IMR-90 (cell line): ENCODE measurements at regions not wholly inside any gene's neighbourhood (a gene's known extent, or its start where the extent isn't known, plus 50 kb on each side); places are given as distances from the start of the nearest gene placed in this dataset.

ENCODE experiments used
- ATAC-seq: fragments of 200-7000 bp; cut with Tn5 transposase; 2 replicates; pipeline ENCODE4 v1.9.1; 2020; ENCODE audit warnings: low read depth, mild to moderate bottlenecking, moderate library complexity
- BruUV-seq: library from RNA; stranded (reverse); fragments of 400-500 nt; replicated peaks from 2 replicates; lab custom pipeline; 2021; lab: Mats Ljungman, UMichigan
- CTCF ChIA-PET: fragments of 300-600 bp; formaldehyde crosslinking; extraction: SDS; loops from one replicate; lab custom pipeline; 2021; ENCODE audit warnings: antibody characterized with exemption; lab: Yijun Ruan, JAX
- POLR2A ChIA-PET: fragments of 300-600 bp; sonication (Branson Sonifier 250); formaldehyde crosslinking; loops from one replicate; lab custom pipeline; 2022; ENCODE audit warnings: antibody characterized with exemption; ENCODE audit not compliant: unreplicated experiment; lab: Charles Lee
- DNase-seq: peaks from one replicate; pipeline ENCODE4 v3.0.0; 2013
- H2AFZ ChIP-seq: replicated peaks from 2 replicates; pipeline ENCODE3; 2013; ENCODE audit warnings: low read length, mild to moderate bottlenecking; ENCODE audit not compliant: poor library complexity
- H2AK5ac ChIP-seq: 2 replicates; pipeline ENCODE4 v1.6.1; 2013; ENCODE audit warnings: low read depth, low read length, inconsistent platforms
- H2AK9ac ChIP-seq: replicated peaks from 2 replicates; pipeline ENCODE3; 2013; ENCODE audit warnings: mild to moderate bottlenecking, low read depth, low read length, moderate library complexity; ENCODE audit not compliant: poor library complexity
- H2BK120ac ChIP-seq: 2 replicates; pipeline ENCODE4 v1.6.1; 2013; ENCODE audit warnings: low read depth, low read length, inconsistent platforms
- H2BK15ac ChIP-seq: 3 replicates; pipeline ENCODE4 v1.6.1; 2013; ENCODE audit warnings: low read depth, low read length, inconsistent platforms
- H2BK20ac ChIP-seq: 2 replicates; pipeline ENCODE4 v1.6.1; 2013; ENCODE audit warnings: low read depth, mild to moderate bottlenecking, inconsistent platforms, low read length, moderate library complexity
- H2BK5ac ChIP-seq: 2 replicates; pipeline ENCODE4 v1.6.1; 2013; ENCODE audit warnings: mild to moderate bottlenecking, low read depth, low read length, inconsistent platforms; ENCODE audit not compliant: poor library complexity, severe bottlenecking
- H3K14ac ChIP-seq: replicated peaks from 2 replicates; pipeline ENCODE4 v1.6.1; 2013; ENCODE audit warnings: low read depth, low read length, inconsistent platforms
- H3K18ac ChIP-seq: 2 replicates; pipeline ENCODE4 v1.6.1; 2013; ENCODE audit warnings: low read depth, low read length, control low read depth
- H3K23ac ChIP-seq: 2 replicates; pipeline ENCODE4 v1.6.1; 2013; ENCODE audit warnings: low read depth, low read length, inconsistent platforms
- H3K27ac ChIP-seq: 2 replicates; pipeline ENCODE4 v1.5.1; 2013; ENCODE audit warnings: mild to moderate bottlenecking, control low read depth, low read length; ENCODE audit not compliant: insufficient read depth
- H3K27me3 ChIP-seq: 2 replicates; pipeline ENCODE4 v1.6.1; 2013; ENCODE audit warnings: low read length; ENCODE audit not compliant: control insufficient read depth, insufficient read depth
- H3K36me3 ChIP-seq: 2 replicates; pipeline ENCODE4 v1.6.1; 2013; ENCODE audit warnings: low read length, mixed read lengths; ENCODE audit not compliant: control insufficient read depth, insufficient read depth
- H3K4ac ChIP-seq: 2 replicates; pipeline ENCODE4 v1.6.1; 2013; ENCODE audit warnings: low read depth, low read length, inconsistent platforms
- H3K4me1 ChIP-seq: 2 replicates; pipeline ENCODE4 v1.6.1; 2013; ENCODE audit warnings: low read length, mixed read lengths; ENCODE audit not compliant: control insufficient read depth, insufficient read depth
- H3K4me2 ChIP-seq: 2 replicates; pipeline ENCODE4 v1.6.1; 2013; ENCODE audit warnings: low read depth, mild to moderate bottlenecking, control low read depth, low read length, moderate library complexity
- H3K4me3 ChIP-seq: 2 replicates; pipeline ENCODE4 v1.5.1; 2013; ENCODE audit warnings: low read depth, mild to moderate bottlenecking, control low read depth, low read length, moderate library complexity; ENCODE audit not compliant: insufficient read depth
- H3K56ac ChIP-seq: 2 replicates; pipeline ENCODE4 v1.6.1; 2013; ENCODE audit warnings: low read length, inconsistent platforms; ENCODE audit not compliant: insufficient read depth; ENCODE audit errors: extremely low read depth
- H3K79me1 ChIP-seq, 2 experiments: 2 replicates each; pipeline ENCODE4 v1.6.1; 2013; ENCODE audit warnings: low read length in 2 of 2, inconsistent platforms in 1 of 2, low read depth in 1 of 2
- H3K9ac ChIP-seq: 2 replicates; pipeline ENCODE4 v1.6.1; 2013; ENCODE audit warnings: low read depth, low read length, control low read depth
- H3K9me1 ChIP-seq: 2 replicates; pipeline ENCODE4 v1.6.1; 2013; ENCODE audit warnings: low read length, inconsistent platforms; ENCODE audit not compliant: insufficient read depth
- H3K9me3 ChIP-seq: 2 replicates; pipeline ENCODE4 v1.6.1; 2013; ENCODE audit warnings: low read length; ENCODE audit not compliant: control insufficient read depth, insufficient read depth
- H4K20me1 ChIP-seq: 2 replicates; pipeline ENCODE4 v1.6.1; 2013; ENCODE audit warnings: low read length, inconsistent platforms; ENCODE audit not compliant: insufficient read depth
- H4K5ac ChIP-seq: 2 replicates; pipeline ENCODE4 v1.6.1; 2013; ENCODE audit warnings: mild to moderate bottlenecking, low read depth, low read length, control low read depth
- H4K8ac ChIP-seq, 2 experiments: 2 replicates each; pipeline ENCODE4 v1.6.1; 2013; ENCODE audit warnings: low read depth in 2 of 2, low read length in 2 of 2, control low read depth in 1 of 2, inconsistent platforms in 1 of 2
- H4K91ac ChIP-seq: 2 replicates; pipeline ENCODE4 v1.6.1; 2013; ENCODE audit warnings: low read depth, low read length, inconsistent platforms; ENCODE audit not compliant: insufficient read depth
- BHLHE40 ChIP-seq: fragments of 150-350 bp; IDR thresholded peaks from 2 replicates; pipeline ENCODE4 v1.6.1; 2016; ENCODE audit warnings: mild to moderate bottlenecking, low read depth, low read length
- CEBPB ChIP-seq: IDR thresholded peaks from 2 replicates; pipeline ENCODE4 v1.6.1; 2012; ENCODE audit warnings: low read depth, low read length, improper control_type of control experiment
- CHD1 ChIP-seq: IDR thresholded peaks from 2 replicates; pipeline ENCODE4 v1.6.1; 2012; ENCODE audit warnings: low read depth, low read length, improper control_type of control experiment
- CTCF ChIP-seq: conservative IDR thresholded peaks from 2 replicates; pipeline ENCODE4 v1.5.1; 2012; ENCODE audit warnings: mild to moderate bottlenecking, low read depth, low read length, improper control_type of control experiment
- FOS ChIP-seq: fragments of 150-350 bp; IDR thresholded peaks from 2 replicates; pipeline ENCODE4 v1.6.1; 2016; ENCODE audit warnings: low read depth, low read length
- NFE2L2 ChIP-seq: fragments of 150-350 bp; IDR thresholded peaks from 2 replicates; pipeline ENCODE4 v1.6.1; 2016; ENCODE audit warnings: low read depth, mild to moderate bottlenecking, low read length
- POLR2A ChIP-seq: IDR thresholded peaks from 2 replicates; pipeline ENCODE4 v1.6.1; 2012; ENCODE audit warnings: mild to moderate bottlenecking, low read depth, low read length
- RAD21 ChIP-seq: IDR thresholded peaks from 2 replicates; pipeline ENCODE4 v1.6.1; 2012; ENCODE audit warnings: low read length, improper control_type of control experiment
- RCOR1 ChIP-seq: IDR thresholded peaks from 2 replicates; pipeline ENCODE4 v1.6.1; 2012; ENCODE audit warnings: mild to moderate bottlenecking, low read length, improper control_type of control experiment; ENCODE audit not compliant: insufficient replicate concordance
- SMC3 ChIP-seq: fragments of 150-350 bp; IDR thresholded peaks from 2 replicates; pipeline ENCODE4 v1.6.1; 2016; ENCODE audit warnings: low read depth, mild to moderate bottlenecking, antibody characterized with exemption, low read length, moderate library complexity
- WGBS, 2 experiments: methylation state at CpG; one replicate each; pipeline versions ENCODE4 v1.1.5 to v1.1.7; 2013; ENCODE audit warnings: missing lambda C conversion rate in 2 of 2; ENCODE audit not compliant: insufficient read length in 1 of 2; ENCODE audit errors: extremely low coverage in 2 of 2; 5-methylcytosine and 5-hydroxymethylcytosine counted together
- dilution Hi-C: fragments of 300-500 bp; cut with HindIII; formaldehyde crosslinking; loops from one replicate; pipeline ENCODE4 v1.14.3; 2018; ENCODE audit warnings: low sequenced_read_pairs; ENCODE audit not compliant: unreplicated experiment
- in situ Hi-C: fragments of 300-500 bp; cut with MboI; formaldehyde crosslinking; loops from 3 replicates; pipeline ENCODE4 v1.14.3; 2019; ENCODE audit warnings: low sequenced_read_pairs, inconsistent platforms, mixed read lengths
- intact Hi-C: fragments of 100-400 bp; cut with micrococcal nuclease; formaldehyde crosslinking; loops from 2 replicates; pipeline ENCODE4 v1.10.0; 2022

GRCh38 chr5:3698412-3698811 lies 102.8 kb downstream of the IRX1 start:
- no peak overlapping the region for H3K56ac ChIP-seq
- intact Hi-C loops (no loop called here), in situ Hi-C loops (no loop called here), dilution Hi-C loops (no loop called here)
- POLR2A ChIA-PET: no interaction called here
- no peak overlapping the region for H3K14ac ChIP-seq
- H2BK15ac ChIP-seq: no peak overlapping the region
- no peak overlapping the region for H2BK120ac ChIP-seq
- no peaks in the 10 kb centered on the region for H3K79me1 ChIP-seq
- no peak overlapping the region for H3K4ac ChIP-seq
- H3K4me3 ChIP-seq: no peak overlapping the region
- H3K27me3 ChIP-seq: no peaks in the 10 kb centered on the region
- no peaks in the 10 kb centered on the region for H3K4me1 ChIP-seq
- no peaks in the 10 kb centered on the region for H3K36me3 ChIP-seq
- no peak overlapping the region for H4K5ac ChIP-seq
- no peak overlapping the region for H2BK5ac ChIP-seq
- H3K27ac ChIP-seq: no peak overlapping the region
- H4K20me1 ChIP-seq: no peaks in the 10 kb centered on the region
- no TSS peak for BruUV-seq
- no peak for DNase-seq
- no peak for ATAC-seq
- H2AK5ac ChIP-seq: no peak overlapping the region
- no peak overlapping the region for H4K91ac ChIP-seq
- no peak overlapping the region for H3K18ac ChIP-seq
- H3K9me3 ChIP-seq: peaks cover 14% of the 10 kb centered on the region
- no peak overlapping the region for H3K23ac ChIP-seq
- WGBS, 2 experiments: 40% methylated on average over 4 of the region's 12 CpGs; no CpG with 5 or more reads in 1 of the 2 experiments
- CTCF ChIA-PET: no interaction called here
- no peaks in the 10 kb centered on the region for H3K9me1 ChIP-seq
- H2BK20ac ChIP-seq: no peak overlapping the region
- H3K4me2 ChIP-seq: no peak overlapping the region
- no peak overlapping the region for H2AFZ ChIP-seq
- H2AK9ac ChIP-seq: no peak overlapping the region
- no peak for TF ChIP-seq CHD1
- no peak for TF ChIP-seq RCOR1
- no peak for TF ChIP-seq BHLHE40
- no peak for TF ChIP-seq FOS
- no peak for TF ChIP-seq CTCF
- no peak for TF ChIP-seq POLR2A
- TF ChIP-seq RAD21: no peak
- TF ChIP-seq SMC3: no peak
- no peak for TF ChIP-seq CEBPB
- no peak for TF ChIP-seq NFE2L2
- no peak overlapping the region for H3K9ac ChIP-seq
- H4K8ac ChIP-seq: no peak overlapping the region
